ENCODE measurements at regions not wholly inside any gene's neighbourhood (a gene's known extent, or its start where the extent isn't known, plus 50 kb on each side); places are given as distances from the start of the nearest gene placed in this dataset.

GRCh38 chr6:150684161-150684560 lies 84.5 kb downstream of the PLEKHG1 start:
- in situ Hi-C loops (cut with HindIII; ENCODE audit: extremely low pct_ligation_motif_present, low pct_unique_long_range_greater_than_20kb), result no loop called here
- no peaks in the 10 kb centered on the region for H3K79me2 ChIP-seq (ENCODE audit: insufficient read depth, low read length)
- no TSS peak for BruUV-seq (replicated peaks)
- CTCF ChIA-PET (ENCODE audit: low intra/inter-chr PET ratio, low total read pairs), result no interaction called here
- POLR2A ChIA-PET, result no interaction called here
- H4K20me1 ChIP-seq (ENCODE audit: insufficient read depth, low read length), result no peaks in the 10 kb centered on the region
- no peaks in the 10 kb centered on the region; a peak in 1 of 5 replicates for H3K27me3 ChIP-seq (ENCODE audit: control insufficient read depth in 1 of 2, insufficient read depth in 2 of 2, low read length in 2 of 2)
- H3K9me3 ChIP-seq (ENCODE audit: low read length), result no peaks in the 10 kb centered on the region
- FAIRE-seq (no peak), ATAC-seq (no peak), DNase-seq (ENCODE audit: low spot score) (no peak)
- H3K4me2 ChIP-seq (ENCODE audit: low read depth, low read length), result no peak overlapping the region
- peaks cover 12% of the 10 kb centered on the region for H3K4me1 ChIP-seq (ENCODE audit: insufficient read depth, low read length)
- intact Hi-C loops (cut with micrococcal nuclease; ENCODE audit: unreplicated experiment), result no loop called here
- H3K4me3 ChIP-seq (replicated peaks in 1 of 3; ENCODE audit: insufficient read depth in 1 of 3, low read depth in 2 of 3, low read length in 3 of 3), result no peak overlapping the region
- WGBS (ENCODE audit: low lambda C conversion rate), result 84% methylated on average over 9 of the region's 9 CpGs
- TF ChIP-seq NR2C2 (CRISPR knock-in tag; IDR thresholded peaks at IDR 0.05; ENCODE audit: borderline replicate concordance) (no peak), ZNF883 (CRISPR knock-in tag; IDR thresholded peaks at IDR 0.05; ENCODE audit: not compliant biosample characterization) (no peak), ISL2 (CRISPR knock-in tag; IDR thresholded peaks at IDR 0.05) (no peak), ZSCAN29 (CRISPR knock-in tag; conservative IDR thresholded peaks at IDR 0.05) (no peak), ASH2L (IDR thresholded peaks at IDR 0.05; ENCODE audit: insufficient read length, low read depth, low read length) (no peak), GTF3A (CRISPR knock-in tag; conservative IDR thresholded peaks at IDR 0.05) (no peak), SIX1 (CRISPR knock-in tag; IDR thresholded peaks at IDR 0.05; ENCODE audit: borderline replicate concordance) (no peak), FOXO4 (CRISPR knock-in tag; conservative IDR thresholded peaks at IDR 0.05) (no peak), MTF1 (CRISPR knock-in tag; IDR thresholded peaks at IDR 0.05) (no peak), KLF12 (CRISPR knock-in tag; IDR thresholded peaks at IDR 0.05; ENCODE audit: borderline replicate concordance) (no peak), JUNB (CRISPR knock-in tag; IDR thresholded peaks at IDR 0.05; ENCODE audit: borderline replicate concordance) (no peak), ZNF766 (CRISPR knock-in tag; IDR thresholded peaks at IDR 0.05; ENCODE audit: borderline replicate concordance) (no peak), GATA4 (IDR thresholded peaks at IDR 0.05; ENCODE audit: borderline replicate concordance, low read depth) (no peak), RFXANK (CRISPR knock-in tag; IDR thresholded peaks at IDR 0.05) (no peak), ZNF24 (IDR thresholded peaks at IDR 0.05) (no peak), NFYB (CRISPR knock-in tag; IDR thresholded peaks at IDR 0.05) (no peak)
- H3K36me3 ChIP-seq (replicated peaks in 1 of 2; ENCODE audit: control insufficient read depth in 1 of 2, insufficient read depth in 2 of 2, low read length in 2 of 2), result no peaks in the 10 kb centered on the region
- H3K9ac ChIP-seq (ENCODE audit: insufficient read depth, low read depth, low read length), result no peak overlapping the region
- no peak overlapping the region for H3K27ac ChIP-seq (ENCODE audit: extremely low read length, insufficient read depth, low read length)
- no peak overlapping the region for H2AFZ ChIP-seq (ENCODE audit: low read length)

All from HepG2 (cell line).